HG03442 (cell line): ENCODE measurements at regions not wholly inside any gene's neighbourhood (a gene's known extent, or its start where the extent isn't known, plus 50 kb on each side); places are given as distances from the start of the nearest gene placed in this dataset.
A peak's percentile ranks its signal among the peaks of the same experiment; 100 is the strongest.
"Not testable (repeated sequence)": the region's sequence is repeated elsewhere in the genome, so short reads cannot be mapped to it uniquely, and the experiment has no call there.

ENCODE experiments used
- ATAC-seq: cut with Tn5 transposase; IDR thresholded peaks from one replicate; pipeline ENCODE4 v1.9.1; 2021; ENCODE audit warnings: mild to moderate bottlenecking, moderate library complexity; ENCODE audit not compliant: unreplicated experiment

DNA sequence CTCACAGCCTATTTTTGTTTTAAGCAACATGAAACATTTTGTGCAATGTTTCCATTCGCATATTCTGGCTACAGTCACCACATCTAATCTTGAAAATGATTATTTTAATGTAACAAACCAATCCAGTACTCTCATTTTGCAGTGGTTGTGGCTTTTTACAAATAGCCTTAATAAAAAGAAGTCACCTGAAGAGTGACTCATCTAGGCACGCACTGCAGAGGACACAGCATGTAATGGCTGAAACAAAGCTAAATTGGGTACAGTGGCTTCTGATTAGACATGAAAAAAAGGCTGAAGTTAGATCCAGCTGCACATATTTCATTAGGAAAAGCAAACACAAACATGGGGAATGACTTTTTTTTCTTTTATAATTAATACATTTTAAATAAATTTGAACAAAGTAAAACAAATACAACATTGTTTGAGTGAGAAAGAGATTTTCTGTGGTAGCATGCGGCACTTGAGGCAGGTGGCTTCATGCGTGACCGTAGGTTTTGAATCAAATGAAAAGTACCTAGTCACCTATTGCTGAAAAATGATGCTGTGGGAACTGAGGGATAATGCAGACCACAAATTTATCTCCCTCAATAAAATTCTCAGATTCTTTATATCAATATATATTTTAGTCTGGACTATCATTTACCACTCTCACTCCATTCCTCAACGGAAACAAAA is 240.8 kb upstream of the DDX53 start:
- ATAC-seq: peak; percentile 96

DNA sequence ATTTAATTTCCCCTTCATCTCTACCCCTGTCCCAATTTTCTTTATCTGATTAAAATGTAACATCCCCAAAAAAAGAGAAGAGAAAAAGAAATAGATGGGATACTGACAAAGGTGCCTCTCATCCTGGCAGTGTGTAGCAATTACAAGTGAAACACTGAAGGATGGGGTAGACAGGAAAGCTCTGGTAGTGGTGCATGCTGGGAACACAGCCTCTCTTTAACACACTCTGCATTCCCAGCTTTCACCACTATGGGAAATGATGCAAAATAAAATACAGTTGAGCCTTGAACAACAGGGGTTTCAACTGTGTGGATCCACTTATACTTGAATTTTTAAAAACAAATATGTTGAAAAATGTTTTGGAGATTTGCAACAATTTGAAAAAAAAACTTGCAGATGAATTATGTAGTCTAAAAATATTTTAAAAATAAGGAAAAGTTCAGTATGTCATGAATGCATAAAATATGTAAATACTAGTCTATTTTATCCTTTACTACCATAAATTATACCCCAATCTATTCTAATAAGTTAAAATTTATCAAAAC is 239.2 kb upstream of the DDX53 start:
- ATAC-seq: no peak

DNA sequence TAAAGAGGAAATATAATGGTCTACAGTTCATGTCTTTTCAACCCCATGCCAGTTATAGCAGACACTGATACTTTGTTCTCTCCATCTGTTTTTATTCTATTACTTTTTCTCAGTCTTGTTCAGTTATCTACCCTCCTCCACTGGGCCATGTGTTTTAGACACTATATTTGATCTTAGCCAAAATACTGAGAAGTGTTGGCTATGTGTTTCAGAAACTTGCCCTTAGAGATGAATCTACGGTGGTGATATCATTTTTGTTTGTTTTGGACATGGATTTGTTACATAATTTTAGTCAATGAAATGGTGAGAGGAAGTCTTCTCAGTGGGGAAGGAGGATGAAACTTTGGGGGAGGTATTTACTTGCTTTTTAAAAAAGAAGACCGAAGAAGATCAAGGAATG is 211.5 kb upstream of the DDX53 start:
- ATAC-seq: no peak

DNA sequence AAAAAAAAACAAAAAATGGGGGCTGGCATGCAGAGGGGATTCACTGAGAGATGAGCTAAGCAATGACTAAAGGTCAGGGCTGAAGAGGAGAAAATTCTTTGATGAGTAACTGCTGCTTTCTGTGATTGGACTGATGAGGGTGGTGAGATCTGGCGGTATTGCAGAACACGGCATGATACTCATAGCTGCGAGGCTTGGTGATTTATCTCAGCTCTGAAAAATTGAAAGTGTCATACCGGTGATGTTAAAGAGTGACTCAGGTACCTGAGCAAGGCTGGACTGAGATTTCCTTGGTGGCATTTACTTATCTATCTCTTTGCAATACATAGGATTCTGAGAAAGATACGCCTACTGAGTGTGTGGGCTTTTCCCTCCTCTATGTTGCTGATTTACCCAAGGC is 204.1 kb upstream of the DDX53 start:
- ATAC-seq: no peak

DNA sequence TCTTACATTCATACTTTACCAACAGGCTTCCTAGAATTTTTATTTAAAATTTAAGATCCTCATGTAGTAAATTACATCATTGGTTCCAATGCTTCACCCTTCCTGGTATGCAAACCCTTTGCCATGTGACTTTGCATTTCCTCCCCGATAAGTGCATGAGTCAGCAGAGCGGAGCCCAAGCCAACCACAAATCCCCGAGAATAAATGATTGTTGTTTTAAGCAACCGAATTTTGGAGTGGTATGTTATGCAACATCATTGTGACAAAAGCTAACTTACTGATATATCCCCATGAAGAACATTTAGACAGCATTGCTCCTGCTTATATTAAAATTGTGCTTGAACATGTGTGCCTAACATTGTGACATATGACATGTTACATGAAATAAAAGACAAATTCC is 199.4 kb upstream of the DDX53 start:
- ATAC-seq: no peak

DNA sequence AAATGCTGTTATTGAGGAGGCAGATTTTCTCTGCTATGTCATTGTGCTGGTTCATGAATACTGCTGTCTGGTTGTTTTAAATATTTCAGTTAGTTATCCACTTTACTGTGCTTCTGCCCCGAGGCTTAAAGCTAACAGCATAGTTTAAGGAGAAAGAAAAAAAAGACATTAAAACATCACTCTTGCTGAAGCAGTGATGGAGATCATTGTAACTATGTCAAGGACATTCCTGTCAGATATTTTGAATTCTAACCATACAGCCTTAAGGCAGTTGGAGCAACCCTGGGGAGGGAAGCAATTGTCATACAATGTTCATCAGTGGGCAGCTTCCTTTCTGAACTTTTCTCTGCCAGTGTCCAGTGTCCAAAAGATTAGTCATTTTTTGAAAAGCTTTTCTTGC is 199.0 kb upstream of the DDX53 start:
- ATAC-seq: no peak

DNA sequence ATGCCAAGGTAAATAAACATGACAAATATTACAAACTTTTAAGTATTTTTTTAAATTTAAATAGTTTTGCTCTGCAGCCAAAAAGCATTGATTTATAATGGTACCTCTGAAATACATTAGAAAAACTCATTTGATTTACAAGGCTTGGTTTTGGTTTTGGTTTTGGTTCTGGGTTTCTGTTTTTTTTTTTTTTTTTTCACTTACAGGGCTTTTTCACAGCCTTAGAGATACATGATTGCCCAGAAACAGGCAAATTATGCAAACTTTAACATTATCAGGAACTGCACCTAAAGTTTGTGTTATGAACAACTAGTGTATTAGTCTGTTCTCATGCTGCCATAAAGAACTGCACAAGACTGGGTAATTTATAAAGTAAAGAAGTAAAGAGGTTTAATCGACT is 196.4 kb upstream of the DDX53 start:
- ATAC-seq: no peak

DNA sequence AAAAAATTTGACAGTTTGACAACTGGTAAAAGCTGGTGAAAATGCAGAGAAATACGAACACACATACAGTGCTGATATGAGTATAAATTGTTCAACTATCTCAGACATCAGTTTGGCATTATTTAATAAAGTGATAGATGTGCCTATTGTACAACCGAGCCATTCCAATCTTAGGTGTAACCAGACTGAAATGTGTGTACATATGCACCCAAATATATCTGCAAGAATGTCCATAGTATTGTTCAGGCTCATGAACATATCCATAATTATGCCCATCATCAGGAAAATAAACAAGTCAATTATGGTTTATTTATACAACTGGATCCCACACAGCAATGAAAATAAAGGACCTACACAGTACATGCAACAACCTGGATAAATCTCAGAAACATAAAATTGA is 188.9 kb upstream of the DDX53 start:
- no peak for ATAC-seq

DNA sequence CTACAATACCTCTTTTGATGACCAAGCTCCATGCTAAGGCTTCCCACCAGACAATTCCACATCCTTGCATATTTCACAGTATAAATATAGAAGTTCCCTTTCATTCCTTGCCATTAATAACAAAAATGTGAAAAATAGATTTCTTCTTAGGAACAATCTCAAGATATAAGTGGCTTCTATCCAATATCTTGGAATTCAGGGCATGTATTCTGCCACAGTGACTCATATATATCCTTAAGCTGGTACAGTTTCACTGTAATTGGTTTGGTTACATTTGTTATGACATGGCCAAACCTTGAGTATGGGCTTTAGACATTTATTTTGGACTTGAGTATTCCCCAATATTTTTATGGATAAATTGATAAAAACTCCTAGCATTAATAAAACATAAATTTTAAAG is 181.7 kb upstream of the DDX53 start:
- ATAC-seq: no peak

DNA sequence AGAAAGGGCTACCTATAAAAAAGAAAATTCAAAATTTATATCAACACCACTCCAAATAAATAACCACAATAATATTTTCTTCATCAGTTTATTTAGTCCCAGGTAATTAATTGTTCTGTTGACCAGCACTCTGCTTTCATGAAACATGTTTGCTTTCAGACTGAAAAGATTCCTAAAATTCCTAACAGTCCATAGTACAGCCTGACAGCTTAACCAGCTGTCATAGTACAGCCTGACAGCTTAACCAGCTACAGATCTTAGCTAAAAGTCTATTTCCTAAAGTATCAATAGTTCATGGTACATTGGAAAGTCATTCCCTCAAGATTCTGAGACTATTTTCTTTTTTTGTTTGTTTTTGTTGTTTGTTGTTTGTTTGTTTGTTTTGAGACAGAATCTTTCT is 144.1 kb upstream of the DDX53 start:
- ATAC-seq: no peak

DNA sequence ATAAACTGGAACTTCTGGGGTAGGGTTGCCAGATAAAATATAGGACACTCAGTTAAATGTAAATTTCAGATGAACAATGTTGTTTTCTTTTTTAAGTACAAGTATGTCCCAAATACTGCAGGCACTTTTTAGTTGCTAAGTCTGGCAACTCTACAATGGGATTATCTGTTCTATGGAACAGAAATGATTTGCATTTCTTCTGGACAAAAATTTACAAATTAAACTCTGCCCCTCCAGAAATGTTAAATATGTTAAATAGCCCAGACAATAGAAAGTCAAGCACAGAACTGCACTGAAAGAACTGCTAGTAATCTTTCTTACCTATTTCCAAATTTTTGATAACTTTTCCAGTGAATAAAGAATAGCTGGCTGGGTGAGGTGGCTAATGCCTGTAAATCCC is 140.1 kb upstream of the DDX53 start:
- no peak for ATAC-seq

DNA sequence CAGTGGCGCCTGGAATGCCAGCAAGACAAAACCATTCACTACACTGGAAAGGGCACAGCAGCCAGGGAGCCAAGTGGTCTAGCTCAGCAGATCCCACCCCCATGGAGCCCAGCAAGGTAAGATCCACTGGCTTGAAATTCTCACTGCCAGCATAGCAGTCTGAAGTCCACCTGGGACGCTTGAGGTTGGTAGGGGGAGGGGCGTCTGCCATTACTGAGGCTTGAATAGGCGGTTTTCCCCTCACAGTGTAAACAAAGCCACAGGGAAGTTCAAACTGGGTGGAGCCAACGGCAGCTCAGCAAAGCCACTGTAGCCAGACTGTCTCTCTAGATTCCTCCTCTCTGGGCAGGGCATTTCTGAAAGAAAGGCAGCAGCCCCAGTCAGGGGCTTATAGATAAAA is 133.0 kb upstream of the DDX53 start:
- not testable (repeated sequence) for ATAC-seq

DNA sequence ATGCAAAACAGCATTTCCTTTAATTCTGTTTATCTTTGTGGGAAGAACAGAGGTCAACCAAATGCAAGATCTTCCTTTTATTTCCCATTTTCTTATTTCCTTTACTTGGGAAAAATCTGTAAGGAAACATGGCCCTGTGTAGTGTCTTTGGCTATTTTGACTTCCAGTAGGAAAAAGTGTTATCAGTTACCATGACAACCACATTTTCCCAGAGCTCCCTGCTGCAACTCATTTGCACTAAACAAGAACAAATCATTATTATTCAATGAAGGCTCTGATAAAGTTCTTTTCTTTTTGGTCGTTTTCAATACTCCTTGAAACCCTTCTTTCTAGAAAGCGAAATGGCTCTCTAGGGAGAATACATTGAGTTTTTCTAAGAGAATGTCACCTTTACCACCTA is 117.2 kb upstream of the DDX53 start:
- no peak for ATAC-seq

DNA sequence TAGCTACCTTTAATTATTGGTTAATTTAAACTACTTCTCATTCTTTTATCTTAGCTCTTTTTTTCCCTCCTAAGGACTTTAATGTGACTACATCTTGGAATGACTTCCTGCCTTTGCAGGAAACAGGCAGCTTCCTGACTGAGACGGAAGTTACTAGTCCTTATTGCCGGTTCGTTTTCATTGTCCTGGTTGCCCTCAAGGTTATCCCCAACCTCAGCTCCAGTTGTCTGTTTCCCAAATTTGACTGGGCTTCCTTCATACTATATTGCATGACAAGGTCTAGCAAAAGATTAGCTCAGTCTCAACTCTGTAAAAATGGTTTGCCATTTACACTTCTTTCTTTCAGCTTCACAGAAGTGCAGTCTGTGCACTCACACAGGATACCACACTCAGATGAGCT is 109.9 kb upstream of the DDX53 start:
- ATAC-seq: no peak

DNA sequence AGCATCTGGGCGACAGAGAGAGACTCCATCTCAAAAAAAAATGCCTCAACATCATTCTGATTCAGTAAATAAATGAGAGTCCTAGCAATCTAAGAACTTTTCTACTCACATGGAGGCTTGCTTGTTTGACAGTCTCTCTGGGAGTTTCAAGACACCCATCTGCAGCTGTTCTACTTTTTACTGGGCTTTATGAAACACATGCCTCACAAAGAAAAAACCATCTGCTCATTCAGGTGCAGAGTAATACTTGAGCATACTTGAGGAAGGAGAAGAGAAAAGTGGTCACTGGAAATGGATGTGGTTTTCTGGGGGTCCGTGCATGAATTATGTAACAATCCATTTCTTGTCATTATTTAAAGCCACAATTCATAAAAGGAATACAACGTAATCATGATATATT is 87.1 kb upstream of the DDX53 start:
- no peak for ATAC-seq

DNA sequence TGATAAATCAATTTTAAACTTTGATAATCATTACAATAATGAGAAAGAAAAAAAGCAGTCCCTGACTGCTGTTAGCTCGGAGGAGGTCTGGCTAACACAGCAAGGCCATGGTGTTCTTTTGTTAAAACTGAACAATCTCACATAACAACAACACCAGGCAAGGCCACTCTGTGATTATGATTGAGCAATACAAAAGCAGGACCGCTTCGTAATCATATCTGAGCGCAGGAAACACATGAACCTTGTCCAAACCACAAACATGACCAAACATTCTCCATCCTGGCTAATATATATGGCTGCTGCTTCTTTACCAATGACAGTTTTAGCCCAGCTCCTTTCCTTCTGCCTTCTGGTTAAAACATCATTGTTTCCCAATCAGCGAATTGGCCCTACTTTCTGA is 76.8 kb upstream of the DDX53 start:
- ATAC-seq: no peak

DNA sequence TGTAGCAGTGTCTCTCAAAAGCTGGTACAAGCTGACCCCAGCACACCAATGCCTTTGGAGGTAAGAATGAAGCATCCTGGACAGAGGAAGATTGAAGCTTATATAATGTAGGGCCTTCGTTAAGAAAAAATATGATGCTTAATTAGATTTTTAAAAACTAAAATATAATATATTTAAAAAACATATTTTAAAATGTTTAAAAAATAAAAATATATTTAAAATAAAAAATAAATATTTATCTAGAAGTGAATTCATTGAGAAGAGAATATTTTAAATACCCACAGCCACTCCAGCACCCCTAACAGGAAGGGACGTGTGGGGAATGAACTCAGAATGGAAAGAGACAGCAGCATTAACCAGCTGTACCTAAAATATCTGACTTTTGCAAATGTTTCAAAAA is 65.1 kb upstream of the DDX53 start:
- ATAC-seq: no peak

DNA sequence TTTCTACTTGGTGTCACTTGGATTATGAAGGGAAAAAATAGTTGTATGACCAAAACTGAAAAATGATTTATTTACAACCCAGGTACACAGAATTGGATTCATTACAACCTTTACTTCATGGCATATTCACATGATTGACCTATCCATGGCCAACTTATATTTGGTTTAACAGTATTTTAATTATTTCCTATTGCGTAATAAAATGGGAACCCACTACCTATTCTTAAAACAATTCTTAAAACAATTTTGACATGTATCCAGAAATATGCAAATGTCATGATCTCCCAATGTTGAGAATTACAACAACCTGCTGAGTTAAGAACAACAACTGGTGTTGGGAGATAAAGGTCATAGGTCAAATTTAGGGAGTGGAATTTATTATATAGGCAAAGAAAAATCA is 54.8 kb upstream of the DDX53 start:
- ATAC-seq: no peak
